ENCODE measurements at regions not wholly inside any gene's neighbourhood (a gene's known extent, or its start where the extent isn't known, plus 50 kb on each side); places are given as distances from the start of the nearest gene placed in this dataset.

DNA sequence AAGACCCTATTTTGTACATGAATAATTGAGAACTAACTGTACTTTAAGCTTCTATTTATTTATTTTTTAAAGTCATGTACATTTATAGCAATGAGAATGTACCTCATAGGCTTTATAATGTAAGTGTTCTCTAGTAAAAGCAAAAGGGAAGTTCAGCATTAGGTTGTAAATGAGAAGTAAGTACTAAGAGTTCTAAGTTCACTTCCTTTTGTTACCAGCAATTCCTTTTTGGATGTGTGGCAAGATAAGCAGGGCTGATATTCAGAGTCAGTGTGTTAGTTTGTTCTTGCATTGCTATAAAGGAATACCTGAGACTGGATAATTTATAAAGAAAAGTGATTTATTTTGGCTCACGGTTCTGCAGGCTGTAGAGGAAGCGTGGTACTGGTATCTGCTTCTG, 54.0 kb upstream of the CCN2 start:
- TF ChIP-seq, protein P1, sequence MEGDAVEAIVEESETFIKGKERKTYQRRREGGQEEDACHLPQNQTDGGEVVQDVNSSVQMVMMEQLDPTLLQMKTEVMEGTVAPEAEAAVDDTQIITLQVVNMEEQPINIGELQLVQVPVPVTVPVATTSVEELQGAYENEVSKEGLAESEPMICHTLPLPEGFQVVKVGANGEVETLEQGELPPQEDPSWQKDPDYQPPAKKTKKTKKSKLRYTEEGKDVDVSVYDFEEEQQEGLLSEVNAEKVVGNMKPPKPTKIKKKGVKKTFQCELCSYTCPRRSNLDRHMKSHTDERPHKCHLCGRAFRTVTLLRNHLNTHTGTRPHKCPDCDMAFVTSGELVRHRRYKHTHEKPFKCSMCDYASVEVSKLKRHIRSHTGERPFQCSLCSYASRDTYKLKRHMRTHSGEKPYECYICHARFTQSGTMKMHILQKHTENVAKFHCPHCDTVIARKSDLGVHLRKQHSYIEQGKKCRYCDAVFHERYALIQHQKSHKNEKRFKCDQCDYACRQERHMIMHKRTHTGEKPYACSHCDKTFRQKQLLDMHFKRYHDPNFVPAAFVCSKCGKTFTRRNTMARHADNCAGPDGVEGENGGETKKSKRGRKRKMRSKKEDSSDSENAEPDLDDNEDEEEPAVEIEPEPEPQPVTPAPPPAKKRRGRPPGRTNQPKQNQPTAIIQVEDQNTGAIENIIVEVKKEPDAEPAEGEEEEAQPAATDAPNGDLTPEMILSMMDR (IDR thresholded peaks at IDR 0.05; ENCODE audit: low read depth, low read length), result no peak
- DNase-seq (ENCODE audit: extremely low read depth, low read depth), result no peak

DNA sequence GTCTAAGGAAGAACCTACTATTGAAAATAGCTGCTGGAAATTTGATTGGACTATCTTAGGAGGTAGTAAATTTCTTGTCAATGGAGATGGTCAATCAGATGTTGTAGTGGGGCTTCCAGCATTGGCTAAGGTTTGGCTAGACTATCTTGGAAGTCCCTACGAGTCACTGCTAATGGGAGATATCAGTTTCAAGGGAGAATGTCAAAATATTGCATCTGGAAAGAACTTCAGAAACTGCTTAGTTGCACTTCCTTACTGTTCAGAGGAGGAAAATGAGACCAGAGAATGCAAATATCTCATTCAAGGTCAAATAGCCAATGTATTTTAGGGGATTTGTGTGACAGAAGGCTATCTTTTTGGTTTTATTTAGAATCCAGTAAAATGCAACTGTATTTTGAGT, 53.5 kb upstream of the CCN2 start:
- TF ChIP-seq, protein P1 (IDR thresholded peaks at IDR 0.05; ENCODE audit: low read depth, low read length), result no peak
- no peak for DNase-seq (ENCODE audit: extremely low read depth, low read depth)

DNA sequence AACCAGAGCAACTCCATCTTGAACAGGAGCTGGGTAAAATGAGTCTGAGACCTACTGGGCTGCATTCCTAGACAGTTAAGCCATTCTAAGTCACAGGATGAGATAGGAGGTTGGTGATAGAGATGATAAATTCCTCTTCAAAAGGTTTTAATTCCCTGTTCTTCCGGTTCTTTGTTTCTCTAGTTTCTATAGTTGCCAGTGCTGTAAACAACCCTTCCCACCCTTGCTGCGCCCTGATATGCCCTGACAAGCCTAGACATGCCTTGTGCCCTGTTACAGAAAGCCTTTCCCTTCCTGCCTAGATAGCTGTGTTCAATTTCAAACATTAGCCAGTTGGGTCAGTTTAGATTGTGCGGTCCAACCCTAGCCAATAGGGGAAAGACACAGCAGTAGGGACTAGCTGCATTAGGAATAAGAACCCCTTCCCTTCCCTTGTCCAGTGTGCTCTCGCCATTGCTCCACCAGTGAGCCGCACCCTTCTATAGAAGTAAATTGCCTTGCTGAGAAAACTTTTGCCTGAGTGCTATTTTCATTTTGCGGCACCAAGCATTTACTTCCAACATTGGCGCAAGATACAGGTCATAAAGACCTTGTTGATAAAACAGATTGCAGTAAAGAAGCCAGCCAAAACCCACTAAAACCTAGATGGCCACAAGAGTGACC, 52.5 kb upstream of the CCN2 start:
- DNase-seq (ENCODE audit: extremely low read depth, low read depth), result no peak
- TF ChIP-seq, protein P1 (IDR thresholded peaks at IDR 0.05; ENCODE audit: low read depth, low read length), result no peak
